ENCODE measurements at regions not wholly inside any gene's neighbourhood (a gene's known extent, or its start where the extent isn't known, plus 50 kb on each side); places are given as distances from the start of the nearest gene placed in this dataset.
"Not testable (repeated sequence)": the region's sequence is repeated elsewhere in the genome, so short reads cannot be mapped to it uniquely, and the experiment has no call there.

DNA sequence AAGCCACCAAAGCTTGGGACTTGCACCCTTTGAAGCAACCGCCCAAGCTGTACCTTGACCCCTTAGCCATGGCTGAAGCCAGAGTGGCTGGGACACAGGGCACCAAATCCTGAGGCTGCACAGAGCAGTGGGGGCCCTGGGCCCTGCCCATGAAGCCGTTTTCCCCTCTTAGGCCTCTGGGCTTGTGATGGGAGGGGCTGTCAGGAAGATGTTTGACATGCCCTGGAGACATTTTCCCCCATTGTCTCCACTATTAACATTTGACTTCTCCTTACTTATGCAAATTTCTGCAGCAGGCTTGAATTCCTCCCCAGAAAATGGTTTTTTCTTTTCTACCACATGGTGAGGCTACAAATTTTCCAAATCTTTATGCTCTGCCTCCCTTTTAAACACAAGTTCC lies 522.2 kb downstream of the EDEM1 start:
- DNase-seq = no peak

DNA sequence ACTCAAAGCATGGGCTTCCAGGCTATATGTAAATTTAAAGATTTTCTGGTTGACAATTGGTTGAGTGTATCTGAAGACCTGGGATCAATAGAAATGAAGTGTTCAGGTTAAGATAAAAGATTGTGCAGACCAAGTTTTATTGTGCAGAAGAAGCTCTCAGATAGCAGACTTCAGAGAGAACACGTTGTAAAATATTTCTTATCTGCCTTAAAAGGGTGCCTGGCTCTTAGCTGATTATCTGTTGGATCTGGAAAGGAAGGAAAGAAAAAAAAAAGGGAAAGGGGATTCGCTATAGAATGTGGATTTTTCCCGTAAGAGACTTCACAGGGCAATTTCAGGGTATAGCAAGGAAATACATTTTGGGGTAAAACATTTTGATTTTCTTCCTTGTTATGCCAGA lies 523.2 kb downstream of the EDEM1 start:
- no peak for DNase-seq

DNA sequence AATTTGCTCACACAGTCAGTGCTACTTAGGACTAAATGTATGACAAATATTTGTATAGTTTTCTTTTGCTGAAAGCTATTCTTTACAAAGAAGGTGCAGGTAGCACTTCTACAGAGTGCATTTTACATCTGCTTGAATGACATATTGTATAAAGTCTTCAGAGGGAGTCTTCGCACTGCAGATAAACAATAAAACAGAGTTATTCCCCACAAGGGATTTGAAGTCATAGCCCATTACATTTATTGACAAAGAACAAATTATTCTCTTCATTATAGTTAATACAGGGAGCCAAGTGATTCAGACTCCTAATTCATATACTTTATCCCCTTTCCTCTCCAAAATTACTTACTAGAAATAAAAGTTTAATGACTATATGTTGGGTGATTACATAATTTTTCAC lies 529.7 kb downstream of the EDEM1 start:
- DNase-seq = no peak

- not testable (repeated sequence) for DNase-seq
Measured at GRCh38 chr3:5719668-5720067, 532.2 kb downstream of the EDEM1 start.

DNA sequence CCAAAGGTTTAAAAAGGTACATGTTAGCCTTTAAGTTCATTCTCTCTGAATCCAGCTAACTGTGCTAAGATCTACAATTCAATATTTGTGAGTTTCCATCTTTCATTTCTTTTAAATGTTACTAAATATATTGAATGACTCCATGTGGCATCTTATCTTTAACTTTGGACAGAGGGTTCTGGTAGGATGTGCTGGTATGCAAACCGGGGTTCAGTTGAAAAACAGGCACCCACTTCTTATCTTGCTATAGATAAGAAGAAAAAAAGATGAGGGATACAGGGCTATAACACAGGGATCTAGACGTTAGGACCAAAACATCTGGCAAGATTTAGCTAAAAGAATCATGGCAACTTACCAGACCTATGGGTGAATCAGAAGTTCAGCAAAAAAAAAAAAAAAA lies 538.3 kb downstream of the EDEM1 start:
- no peak for DNase-seq

- no peak for DNase-seq
Measured at GRCh38 chr3:5726621-5727020, 539.1 kb downstream of the EDEM1 start.

DNA sequence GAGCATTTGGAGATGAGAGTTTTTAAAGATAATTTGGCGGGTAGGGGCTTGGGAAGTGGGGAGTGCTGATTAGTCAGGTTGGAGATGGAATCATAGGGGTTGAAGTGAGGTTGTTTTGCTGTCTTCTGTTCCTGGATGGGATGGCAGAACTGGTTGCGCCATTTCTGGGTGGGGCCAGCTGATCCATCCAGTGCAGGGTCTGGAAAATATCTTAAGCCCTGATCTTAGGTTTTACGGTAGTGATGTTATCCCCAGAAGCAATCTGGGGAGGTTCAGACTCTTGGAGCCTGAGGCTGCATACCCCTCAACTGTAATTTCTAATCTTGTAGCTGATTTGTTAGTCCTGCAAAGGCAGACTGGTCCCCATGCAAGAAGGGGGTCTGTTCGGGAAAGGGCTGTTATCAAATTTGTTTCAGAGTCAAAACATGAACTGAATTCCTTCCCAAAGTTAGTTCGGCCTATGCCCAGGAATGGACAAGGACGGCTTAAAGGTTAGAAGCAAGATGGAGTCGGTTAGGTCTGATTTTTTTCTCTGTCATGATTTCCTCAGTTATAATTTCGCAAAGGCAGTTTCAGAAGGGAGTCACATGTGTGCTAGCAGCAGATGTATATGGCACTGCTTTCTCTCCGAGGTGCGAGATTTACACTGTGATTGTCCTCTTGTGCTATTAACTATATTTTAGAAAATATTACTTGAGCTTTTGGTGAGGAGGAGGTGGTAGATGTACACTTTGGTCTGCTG lies 540.4 kb downstream of the EDEM1 start:
- no peak for DNase-seq

GRCh38 chr3:5729852-5730251 lies 542.3 kb downstream of the EDEM1 start:
- no peak for DNase-seq

DNA sequence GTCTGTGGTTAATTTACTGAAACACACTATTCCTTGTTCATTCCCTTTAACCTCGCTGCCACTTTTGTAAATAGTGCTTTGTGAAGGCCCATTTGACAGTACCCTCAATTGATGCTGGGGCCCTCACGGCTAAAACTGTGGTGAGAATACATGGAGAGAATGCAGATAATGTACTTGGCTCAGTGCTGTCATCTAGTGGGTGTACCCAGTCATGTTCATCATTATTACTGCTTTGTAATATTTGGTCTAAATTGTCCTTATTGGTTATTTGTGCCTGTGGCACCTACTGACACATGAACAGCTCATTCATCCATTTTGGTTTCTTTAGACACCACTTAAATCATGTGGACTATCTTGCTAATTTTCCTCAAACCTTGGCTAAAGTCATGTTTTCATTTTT lies 543.6 kb downstream of the EDEM1 start:
- no peak for DNase-seq

DNA sequence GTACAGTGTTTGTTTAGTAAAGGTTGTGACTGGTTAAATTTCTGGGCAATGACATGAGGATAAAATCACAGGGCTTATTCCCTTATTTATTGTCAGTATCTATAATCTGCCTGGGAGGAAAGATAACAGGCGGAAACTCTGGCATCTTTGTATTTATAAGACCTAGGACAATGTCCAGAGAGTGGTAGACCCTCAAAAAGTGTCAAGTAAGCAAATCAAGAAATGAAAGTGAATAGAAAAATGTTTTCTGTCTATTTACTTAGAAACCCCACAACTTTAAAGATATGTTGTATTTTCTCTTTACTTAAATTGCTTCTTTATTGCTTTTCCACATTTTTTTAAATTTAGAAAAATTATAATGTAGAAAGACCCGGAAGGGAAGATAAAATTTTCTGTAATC lies 544.6 kb downstream of the EDEM1 start:
- DNase-seq = no peak

- no peak for DNase-seq
Measured at GRCh38 chr3:5733995-5734394, 546.5 kb downstream of the EDEM1 start.

DNA sequence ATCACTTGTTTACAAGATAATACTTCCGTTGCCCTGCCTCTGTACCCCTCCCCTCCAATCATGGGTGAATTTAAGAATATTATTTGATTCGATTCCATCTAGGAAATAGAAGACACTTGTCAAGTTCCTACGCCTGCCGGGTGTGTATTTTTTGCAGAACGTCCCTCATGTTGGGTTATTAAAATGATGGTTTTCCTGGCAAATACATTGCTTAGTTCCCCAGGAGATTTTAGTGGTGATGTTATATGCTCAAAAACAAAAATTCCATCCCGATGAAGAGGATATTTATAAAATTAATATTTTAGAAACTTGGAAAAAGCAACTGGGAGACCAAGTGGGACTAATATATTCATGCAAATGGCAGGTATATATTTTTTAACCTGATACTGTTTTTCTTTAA lies 548.4 kb downstream of the EDEM1 start:
- no peak for DNase-seq

DNA sequence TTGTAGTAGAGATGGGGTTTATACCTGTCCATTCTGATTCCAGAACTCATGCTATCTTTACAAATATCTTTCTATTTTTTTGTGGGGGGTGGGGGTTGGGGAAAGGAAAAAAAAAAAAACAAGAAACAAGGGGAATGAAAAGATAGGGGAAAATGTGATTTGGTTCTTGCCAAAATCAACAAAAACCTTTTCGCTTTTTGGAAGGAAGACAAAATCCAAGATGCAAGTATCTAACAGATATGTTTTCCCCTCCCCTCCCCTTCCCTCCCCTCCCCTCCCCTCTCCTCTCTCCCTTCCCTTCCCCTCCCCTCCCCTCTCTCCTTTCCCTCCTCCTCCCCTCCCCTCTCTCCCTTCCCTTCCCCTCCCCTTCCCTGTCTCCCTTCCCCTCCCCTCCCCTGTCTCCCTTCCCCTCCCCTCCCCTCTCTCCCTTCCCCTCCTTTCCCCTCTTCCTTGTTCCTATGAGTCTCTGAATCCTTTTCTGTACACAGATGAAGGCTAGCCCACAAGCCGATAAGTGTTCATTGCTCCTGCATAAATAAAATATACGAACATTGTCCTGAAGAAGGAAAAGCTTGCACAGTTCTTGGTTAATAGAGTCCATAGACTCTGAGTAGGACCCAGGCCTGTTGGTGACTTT lies 551.9 kb downstream of the EDEM1 start:
- DNase-seq = no peak

GRCh38 chr3:5739949-5740348 lies 552.4 kb downstream of the EDEM1 start:
- DNase-seq = no peak

DNA sequence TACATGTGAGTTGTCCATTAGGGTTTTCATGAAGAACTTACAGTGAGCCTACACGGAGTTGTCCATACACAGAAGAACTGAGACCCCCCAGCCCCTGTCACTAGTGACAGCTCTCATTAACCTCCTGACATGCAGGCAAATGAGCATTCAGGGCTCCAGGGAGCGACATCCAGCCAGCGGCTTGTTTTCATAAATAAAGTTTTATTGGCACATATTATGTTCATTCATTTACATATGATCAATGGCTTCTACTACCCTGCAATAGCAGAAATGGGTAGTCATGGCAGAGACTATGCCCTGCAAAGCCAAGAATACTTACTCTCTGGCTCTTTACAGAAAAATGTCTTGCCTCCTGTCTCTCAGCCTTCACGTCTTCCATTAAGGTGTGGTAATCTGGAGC lies 553.5 kb downstream of the EDEM1 start:
- no peak for DNase-seq

DNA sequence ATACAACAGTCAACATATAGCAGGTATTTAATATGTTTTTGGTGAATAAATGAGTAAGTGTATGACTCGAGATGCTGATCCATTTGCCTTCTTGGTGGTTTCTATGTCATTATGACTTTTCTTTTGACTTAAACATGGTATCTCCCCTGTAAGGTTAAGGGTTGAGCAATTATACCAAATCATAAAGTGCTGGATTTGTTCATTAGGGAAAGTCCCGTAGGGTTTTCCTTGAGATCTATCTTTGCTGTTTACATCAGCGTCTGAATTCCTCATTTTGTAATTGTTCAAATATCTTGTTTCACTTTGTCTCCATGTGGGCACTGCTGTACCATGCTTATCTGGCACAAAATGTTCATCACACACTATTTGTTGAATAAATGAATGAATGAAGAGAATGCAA lies 562.6 kb downstream of the EDEM1 start:
- DNase-seq = no peak

DNA sequence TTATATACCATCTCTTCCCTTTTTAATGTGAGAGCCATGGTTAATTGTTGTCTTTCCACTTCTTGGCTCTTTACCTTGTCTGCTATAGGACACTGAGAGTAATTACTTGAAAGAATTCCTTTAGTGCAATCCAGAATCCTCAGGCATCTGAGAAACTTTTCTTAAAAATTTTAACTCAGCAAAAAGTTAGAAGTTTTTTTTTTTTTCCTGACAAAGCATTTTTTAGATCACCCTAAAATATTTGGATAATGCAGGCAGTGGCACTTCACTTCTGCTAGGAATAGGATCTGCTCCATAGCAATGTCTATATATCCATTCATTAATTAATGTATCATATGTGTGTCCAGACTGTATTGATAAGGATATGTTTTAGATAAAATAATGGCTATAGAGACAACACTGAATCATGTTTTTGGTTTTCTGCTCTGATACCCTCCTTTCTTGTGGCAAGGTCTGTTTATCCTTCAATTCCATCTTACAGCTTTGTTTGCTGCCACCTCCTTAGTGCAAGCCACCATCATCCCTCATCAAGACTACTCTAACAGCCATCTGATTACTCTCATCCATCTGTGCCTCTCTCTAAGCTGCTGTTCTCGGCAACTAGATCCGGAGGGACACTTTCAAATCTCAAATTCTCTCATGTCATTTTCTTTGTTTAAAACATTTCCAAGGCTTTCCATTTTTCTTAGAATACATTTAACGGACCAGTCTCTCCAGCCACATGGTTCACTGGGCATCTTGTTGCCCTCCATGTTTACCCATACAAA lies 563.5 kb downstream of the EDEM1 start:
- no peak for DNase-seq

GRCh38 chr3:5754602-5755001 lies 567.1 kb downstream of the EDEM1 start:
- DNase-seq = no peak

GRCh38 chr3:5756443-5756842 lies 568.9 kb downstream of the EDEM1 start:
- DNase-seq = no peak

DNA sequence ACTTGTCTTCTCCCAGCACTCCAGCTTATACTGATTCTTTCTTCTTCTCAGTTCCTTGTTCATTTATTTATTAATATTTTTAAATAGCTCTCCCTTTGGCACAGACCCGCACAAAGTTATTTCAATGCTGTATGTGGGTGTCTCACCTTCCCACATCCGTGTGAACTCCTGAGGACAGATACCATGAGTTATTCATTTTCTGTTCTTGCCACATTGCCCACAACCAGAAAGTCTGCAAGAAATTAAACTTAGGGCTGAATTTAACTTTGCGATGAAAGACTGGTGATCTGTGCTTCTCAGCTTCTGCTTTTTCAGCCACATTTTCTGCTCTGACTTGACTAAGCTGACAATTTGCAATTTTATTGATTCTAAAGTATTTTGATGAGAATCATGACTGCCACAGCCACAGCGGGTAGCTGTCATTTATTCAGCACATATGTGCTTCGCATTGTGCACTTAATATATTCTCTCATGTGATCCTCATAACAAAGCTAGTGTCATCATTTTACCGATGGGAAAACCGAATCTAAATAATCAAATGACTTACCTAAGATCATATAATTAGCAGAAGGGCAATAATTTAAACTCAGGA lies 569.8 kb downstream of the EDEM1 start:
- DNase-seq = no peak

DNA sequence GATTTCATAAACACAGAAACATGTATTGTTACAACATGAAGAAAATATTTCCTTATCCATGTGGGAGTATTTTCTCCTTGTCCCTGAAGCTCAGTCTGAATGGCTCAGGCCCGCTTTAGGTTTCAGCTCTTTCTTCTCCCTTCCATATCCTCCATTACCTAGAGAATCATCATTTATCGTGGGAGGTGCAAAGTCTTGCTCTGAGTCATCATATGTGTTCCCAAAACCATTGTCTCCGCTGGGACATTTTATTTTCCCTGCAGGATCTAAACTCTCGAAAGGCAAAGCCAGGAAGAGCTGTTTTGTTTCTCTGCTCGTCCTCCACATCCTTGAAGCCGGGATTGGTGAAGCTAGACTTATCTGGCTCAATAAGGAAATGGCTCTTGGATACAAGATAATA lies 571.2 kb downstream of the EDEM1 start:
- DNase-seq = no peak

DNA sequence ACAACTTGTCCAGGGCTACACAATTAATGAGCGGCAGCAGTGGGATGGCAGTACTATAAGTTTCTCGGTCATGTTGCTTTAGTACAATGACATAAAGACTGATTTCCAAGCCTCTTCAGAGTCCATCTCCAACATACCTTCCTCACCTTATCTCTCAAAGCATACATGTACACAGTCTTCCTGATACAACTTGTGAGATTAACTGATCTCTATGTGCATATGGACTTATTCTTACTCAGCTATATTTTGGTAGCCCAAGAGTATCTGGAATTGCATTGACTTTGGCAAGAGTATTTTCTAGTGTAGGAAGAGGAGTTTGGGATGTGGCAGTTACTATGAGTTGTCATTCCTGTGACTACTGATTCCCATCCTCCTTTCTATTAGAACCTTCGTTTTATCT lies 575.0 kb downstream of the EDEM1 start:
- DNase-seq = no peak

DNA sequence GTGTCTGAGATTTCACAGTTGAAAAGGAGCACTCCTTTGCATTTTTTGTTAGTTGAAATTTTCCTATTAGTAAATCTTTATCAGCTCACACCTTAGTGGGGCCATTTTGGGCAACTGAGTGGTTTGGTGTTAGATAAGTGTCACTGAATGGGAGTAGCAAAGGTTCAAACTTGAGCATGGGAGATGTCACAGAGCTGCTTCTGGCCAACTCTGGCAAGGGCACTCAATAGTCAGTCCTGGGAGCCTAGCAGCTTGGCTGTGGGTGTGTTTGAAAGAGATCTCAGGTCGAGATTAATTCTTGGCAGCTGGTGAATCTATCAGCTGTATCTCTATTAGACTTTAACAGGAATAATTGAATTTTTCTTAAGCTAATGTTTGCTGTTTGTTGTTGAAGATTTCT lies 579.3 kb downstream of the EDEM1 start:
- DNase-seq = no peak

GRCh38 chr3:5767304-5767703 lies 579.8 kb downstream of the EDEM1 start:
- no peak for DNase-seq
